A673 (cell line): ENCODE measurements at regions not wholly inside any gene's neighbourhood (a gene's known extent, or its start where the extent isn't known, plus 50 kb on each side); places are given as distances from the start of the nearest gene placed in this dataset.

Source experiments
- CTCF ChIP-seq: fragments of 300-800, 200-600 bp; sonication (generic); conservative IDR thresholded peaks from 2 replicates; pipeline ENCODE4 v1.5.1; 2017; ENCODE audit warnings: low read depth, mild to moderate bottlenecking, antibody characterized with exemption, low read length, moderate library complexity, mixed read lengths
- EZH2 ChIP-seq: fragments of 200-600 bp; sonication (generic); IDR thresholded peaks from 2 replicates; pipeline ENCODE4 v1.6.1; 2017; ENCODE audit warnings: borderline replicate concordance, low read depth, mild to moderate bottlenecking, mixed read lengths, antibody characterized with exemption, low read length; ENCODE audit not compliant: poor library complexity, severe bottlenecking

DNA sequence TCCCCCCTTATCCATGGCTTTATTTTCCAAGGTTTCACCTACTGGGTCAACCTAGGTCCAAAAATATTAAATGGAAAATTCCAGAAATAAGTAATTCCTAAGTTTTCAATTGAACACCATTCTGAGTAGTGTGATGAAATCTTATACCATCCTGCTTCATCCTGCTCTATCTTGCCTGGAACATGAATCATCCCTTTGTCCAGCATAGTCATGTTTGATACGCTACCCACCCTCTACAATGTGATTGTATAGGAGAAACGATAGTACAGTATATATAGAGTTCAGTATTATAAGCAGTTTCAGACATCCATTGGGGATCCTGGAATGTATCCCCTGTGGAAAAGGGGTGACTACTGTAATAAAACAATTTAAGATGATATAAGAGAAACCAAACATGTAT lies 62.2 kb downstream of the IFNG start:
- no peak for TF ChIP-seq CTCF
- no peak for TF ChIP-seq EZH2
